ENCODE measurements at regions not wholly inside any gene's neighbourhood (a gene's known extent, or its start where the extent isn't known, plus 50 kb on each side); places are given as distances from the start of the nearest gene placed in this dataset.
A peak's percentile ranks its signal among the peaks of the same experiment; 100 is the strongest.

DNA sequence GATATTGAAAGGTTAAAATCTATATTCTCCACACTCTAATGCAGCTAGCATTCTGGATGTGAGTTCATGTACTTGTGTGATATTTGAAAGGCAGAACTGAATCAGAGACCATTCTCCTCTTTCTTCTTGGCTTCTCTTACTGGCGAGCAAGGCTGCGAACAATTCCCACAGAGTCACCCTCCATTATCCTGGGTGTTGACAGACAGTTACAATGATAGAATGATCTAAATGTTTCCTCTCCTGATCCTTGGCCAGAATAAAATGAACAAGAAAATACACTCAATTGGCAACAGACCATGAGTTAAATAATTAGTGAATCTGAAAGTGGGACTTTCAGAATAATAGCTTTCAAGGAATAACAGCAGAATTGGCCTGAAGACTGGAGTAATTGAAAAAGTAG, 342.8 kb downstream of the RAPGEF2 start:
- no peak for DNase-seq

DNA sequence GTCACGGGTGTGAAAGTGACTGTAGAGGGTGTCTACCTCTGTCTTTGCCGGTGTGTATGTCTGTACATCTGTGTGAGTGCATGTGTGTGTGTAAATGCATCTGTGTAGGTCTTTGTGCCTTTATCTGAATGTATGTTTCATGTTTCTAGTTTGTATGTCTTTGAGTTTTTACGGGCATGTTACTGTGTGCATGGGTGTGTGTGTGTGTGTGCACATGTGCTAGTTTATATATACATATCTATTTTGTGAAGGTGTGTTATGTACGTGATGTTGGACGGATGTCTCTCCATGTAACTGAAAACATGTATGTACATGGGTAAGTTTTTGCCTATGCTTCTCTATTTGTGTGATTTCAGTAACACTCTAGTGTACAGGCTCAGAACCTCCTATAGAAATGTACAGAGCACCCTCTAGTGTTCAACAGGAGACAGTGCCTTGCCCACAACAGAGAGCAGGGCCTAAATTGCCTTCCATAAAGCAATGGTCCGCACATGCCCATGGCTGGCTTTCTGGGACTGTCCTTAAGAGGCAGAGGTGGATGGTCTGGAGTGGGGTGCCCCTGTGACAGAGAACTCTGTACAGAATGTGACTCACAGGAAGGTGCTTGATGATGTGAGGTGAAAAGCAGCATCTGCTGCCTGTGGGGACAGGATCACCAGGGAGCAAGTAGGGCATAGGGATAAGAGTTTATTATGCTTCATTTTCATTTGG, 343.5 kb downstream of the RAPGEF2 start:
- peak; percentile 49 for DNase-seq

DNA sequence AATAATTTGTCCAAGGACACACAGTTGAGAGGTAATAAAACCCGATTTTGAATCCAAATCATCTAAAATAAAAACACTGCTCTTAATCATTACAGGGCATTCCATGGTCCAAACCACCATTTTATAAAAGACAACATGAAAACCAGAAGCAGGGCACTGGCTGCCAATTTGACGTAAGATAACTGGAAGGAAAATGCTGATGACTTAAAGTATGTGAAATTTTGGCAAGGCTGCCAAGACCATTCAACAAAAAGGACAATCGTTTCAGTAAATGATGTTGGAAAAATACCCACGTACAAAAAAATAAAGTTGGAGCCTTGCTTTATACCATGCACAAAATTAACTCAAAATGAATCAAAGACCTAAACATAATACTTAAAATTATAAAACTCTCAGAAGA, 344.4 kb downstream of the RAPGEF2 start:
- no peak for DNase-seq

DNA sequence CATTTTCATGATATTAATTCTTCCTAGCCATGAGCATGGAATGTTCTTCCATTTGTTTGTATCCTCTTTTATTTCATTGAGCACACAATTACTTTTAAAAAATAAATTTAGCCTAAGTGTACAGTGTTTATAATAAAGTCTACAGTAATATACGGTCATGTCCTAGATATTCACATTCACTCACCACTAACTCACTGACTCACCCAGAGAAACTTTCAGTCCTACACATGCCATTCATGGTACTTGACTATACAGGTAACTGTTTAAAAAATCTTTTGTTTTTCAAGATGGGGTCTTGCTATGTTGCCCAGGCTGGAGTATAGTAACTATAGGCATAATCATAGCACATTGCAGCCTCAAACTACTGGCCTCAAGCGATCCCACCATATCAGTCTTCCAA, 348.1 kb downstream of the RAPGEF2 start:
- no peak for DNase-seq

DNA sequence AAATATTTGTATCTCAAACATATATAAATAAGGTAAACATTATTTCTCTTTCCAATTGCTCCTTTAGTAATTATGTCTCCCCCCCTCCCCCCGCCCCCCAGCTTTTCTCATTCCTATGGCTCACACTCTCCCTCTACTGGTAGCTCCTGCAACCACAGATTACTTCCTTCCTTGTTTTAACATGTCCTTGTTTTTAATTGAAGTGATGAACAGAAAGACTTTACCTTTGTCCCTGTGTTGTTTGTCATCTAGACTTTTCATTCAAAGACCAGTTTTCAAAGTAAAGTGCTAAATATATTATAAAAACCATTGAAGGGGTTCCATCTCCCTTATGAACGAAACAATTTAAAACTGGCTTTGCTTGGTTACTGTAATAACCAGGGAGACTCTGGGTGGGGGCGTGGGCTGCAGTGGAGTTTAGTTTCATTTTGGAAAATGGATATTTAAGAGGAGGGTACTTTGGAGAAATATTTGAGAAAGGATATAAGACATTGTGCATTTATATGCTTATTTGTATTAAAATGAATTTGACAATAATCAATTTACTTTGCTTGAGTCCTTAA, 352.9 kb downstream of the RAPGEF2 start:
- peak; percentile 2 for DNase-seq

DNA sequence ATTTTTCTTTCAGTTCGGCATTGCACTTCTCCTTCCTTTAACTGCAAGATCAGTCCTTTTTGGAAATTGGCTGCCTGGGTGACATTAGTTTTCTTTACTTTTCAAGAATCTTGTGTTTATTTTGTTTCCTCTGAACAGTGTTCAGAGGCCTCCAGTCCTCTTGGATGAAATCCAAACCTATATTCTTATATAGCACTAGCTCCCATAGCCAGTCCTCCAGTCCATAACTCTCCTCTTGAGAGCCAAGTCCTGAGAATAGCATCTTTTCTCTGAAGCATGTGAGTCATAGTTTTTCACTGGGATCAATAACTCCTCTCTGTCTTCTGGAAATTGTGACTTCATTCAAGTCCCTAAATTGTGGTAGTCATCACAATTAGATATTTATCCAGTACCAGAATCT, 357.5 kb downstream of the RAPGEF2 start:
- no peak for DNase-seq

DNA sequence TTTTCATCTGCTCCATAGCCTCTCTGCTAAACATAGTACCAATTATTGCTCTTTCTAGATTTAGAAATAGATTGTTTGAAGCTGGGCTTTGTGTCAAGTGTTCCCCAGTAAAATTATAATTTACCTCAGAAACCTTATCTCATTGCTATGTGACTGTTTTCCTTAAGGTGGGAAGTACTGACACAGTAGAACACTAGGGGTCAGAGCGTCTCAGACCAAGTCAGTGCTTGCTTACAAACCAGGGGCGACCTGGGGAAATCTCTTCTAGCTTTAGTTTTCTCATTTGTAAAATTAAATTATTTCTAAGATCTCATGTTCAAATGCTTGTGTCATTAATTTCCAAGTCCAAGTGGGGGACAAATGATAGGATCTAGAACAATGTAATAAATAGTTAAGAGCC, 360.4 kb downstream of the RAPGEF2 start:
- no peak for DNase-seq

DNA sequence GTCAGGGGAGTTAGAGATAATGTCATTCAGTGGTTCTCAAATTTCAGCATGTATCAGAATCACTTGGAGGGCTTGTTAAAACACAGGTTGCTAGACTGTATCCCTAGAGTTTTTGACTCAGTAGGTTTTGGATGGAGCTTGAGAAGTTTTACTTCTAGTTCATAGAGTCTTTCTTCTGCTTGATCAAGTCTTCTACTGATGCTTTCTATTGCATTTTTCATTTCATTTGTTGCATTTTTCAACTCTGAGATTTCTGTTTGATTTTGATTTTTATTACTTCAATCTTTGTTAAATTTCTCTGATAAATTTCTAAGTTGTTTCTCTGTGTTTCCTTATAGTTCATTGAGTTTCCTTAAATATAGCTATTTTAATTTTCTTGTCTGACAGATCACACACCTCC, 361.4 kb downstream of the RAPGEF2 start:
- no peak for DNase-seq

DNA sequence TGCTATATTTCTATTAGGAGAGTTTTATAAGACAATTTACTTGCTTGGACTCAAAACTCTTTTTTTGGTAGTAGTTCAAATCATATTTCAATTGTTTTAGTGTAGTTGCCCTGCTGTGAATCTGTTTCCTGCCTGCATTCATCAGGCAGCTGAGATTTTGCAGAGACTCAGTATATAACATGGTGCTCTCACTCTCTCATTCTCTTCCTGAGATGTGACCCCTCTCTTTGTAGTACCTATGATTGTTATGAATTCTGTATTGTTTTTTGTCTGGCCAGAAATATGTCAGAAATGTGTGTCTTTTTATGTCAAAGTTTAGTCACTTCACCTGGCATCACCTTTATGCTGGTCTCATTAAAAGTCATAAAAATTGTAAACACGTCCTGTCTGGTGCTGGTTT, 374.0 kb downstream of the RAPGEF2 start:
- DNase-seq = no peak

DNA sequence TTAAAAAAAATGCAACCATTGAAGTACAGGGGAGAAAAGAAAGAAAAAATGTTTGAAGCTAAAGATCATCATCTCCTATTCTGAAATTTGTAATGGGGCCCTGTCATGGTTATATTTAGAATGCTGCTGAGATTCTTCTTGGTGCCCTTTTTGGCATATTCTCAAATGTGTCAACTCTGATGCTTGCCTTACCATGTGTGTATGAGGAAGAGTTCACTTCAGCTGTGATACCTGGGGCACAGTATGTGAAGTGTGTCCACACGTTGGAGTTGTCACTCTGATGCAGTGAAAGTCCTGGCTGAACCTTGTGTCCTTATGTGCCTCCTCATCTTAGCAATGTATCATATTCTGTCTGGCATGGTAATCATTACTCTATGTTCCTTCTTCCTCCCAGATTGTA, 377.9 kb downstream of the RAPGEF2 start:
- DNase-seq = no peak

DNA sequence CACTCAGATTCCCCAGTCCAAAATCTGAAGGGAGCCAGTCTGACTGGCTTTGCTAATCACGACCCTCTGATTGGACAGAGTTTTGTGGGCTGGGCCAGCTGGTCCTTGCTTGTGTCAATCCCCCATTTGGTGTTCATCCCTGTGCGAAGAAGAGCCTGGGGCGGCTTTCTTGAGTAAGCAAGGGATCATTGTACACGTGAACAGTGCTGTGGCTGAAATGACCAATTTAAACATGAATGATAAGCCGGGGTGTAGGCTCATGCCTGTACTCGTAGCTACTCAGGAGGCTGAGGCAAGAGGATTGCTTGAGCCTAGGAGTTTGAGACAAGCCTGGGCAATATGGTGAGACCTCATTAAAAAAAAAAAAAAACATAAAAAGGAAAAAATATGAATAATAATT, 379.1 kb downstream of the RAPGEF2 start:
- DNase-seq = no peak

DNA sequence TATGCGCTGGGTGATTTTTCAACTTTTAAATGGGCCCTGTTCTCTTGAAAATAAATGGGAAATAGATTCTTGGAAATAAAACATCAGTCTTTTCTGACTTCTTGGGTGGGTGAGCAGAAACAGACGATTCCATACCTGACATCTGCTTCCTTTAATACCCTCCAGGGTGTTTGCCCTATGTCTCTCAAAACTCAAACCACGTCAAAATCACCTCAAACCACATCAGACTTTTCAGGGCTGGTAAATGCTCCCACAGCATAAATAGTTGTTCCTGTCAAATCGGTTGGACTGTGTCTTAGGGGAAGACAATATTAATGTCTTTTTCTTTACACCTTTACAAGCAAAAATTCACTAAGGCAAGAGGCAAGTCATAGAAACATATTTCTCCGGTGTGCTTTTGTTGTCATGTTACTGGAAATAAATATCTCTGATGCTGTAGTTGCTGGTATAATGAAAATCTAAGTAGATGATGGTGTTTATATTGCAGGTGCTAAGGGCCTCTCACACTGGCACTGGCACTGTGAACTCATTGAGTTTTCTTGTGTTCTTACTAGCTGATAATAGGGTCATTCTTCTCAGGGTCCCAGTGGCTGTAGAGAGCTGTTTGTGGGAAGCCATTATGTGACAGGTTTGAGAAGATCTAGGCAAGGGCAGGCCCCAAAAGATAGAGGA, 380.4 kb downstream of the RAPGEF2 start:
- peak; percentile 39 for DNase-seq

DNA sequence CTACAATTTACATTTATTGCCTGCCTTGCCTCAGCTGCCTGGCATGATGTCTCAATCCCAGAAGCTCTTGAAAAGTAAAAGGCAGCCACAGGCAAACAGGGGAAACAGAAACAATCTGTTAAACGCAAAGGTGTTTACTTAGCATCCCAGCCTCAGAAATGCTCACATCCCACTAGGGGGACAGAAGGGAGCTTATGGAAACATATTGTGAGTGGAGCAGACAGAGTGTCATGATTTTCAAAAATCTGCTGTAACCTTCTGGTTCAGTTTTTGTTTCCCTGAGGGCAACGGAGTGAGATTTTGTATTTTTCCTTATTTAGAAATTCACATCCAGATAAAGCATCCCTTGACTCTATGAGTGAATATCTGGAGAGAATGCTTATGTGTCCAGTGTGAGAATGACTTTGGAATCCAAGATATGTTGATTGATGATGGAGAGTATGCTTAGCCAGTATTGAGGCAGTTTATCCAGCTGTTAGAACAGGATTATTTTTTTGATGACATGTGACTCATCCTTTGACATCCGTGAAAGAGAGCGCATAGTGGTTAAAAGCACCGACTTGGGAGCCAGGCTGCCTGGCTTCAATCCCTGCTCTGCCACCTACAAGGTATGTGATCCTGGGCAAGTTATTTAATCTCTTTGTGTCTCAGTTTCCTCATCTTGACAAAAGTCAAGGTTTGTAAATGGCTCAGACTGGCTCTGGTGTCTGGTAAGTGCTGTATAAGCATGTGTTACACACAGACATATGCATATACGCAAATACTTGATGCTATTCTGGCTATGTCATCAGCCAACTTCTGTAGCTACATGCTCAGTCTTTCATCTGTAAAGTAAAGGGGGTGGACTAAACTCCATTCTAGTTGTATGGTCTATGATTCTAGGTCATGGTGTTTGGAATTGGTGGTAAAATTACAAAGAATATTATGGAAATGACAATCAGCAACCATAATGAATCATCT, 381.2 kb downstream of the RAPGEF2 start:
- DNase-seq = peak; percentile 39

DNA sequence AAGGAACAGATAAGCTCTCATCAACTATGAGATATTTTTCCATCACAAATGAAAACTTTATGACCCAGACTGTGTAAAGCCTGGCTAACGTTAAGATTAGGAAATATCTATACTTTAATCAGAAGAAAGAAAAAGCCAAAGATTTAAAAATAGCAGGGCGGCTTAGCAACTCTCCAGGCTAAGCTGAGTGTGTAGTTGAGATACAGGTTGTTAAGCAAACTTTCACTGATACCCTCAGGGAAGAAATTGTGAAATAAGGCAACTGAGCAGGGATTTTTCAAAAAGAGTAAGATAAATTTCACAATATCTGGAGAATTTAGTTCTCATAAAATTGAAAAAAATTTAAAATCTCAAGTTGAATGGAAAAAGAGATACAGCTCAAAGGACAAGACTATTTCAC, 382.0 kb downstream of the RAPGEF2 start:
- no peak for DNase-seq

DNA sequence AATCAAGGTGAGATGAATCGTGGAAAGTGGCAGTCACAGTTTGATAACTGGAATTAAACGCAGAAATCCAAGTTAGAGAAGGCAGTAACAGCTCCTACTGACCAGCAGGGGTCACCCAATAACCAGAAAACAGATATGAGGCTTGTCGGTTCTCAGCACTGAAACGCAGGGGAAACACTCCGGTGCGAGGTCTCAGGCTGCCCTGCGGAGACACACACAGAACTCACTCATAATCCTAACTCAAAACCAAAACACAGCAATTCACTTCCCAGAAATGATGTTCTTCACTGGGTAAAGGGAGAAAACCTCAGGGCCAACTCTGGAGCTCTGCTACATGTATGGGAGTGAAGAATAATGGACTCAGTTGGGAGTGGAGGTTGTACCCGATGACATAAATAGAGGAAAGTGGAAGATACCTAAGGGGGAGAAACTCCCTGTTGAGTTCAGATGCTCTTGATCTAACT, 384.4 kb downstream of the RAPGEF2 start:
- peak; percentile 57 for DNase-seq

DNA sequence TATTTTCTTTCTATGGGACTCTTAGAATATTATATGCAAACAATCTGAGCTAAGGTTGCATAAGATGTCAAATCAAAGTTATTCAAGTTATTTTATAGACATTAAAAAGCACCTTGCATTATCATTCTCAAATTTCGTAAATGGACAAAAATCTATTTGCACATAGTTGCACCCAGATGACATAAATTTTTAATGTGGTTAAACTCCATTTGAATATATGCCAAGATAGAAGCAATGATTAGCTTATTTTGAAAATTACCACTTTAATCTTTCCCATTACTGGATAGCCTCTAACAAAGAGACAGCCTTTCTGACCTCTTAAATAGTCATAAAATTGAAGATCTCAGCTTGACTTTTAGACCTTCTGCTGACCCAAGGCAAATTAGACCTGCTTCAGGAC, 386.8 kb downstream of the RAPGEF2 start:
- no peak for DNase-seq

DNA sequence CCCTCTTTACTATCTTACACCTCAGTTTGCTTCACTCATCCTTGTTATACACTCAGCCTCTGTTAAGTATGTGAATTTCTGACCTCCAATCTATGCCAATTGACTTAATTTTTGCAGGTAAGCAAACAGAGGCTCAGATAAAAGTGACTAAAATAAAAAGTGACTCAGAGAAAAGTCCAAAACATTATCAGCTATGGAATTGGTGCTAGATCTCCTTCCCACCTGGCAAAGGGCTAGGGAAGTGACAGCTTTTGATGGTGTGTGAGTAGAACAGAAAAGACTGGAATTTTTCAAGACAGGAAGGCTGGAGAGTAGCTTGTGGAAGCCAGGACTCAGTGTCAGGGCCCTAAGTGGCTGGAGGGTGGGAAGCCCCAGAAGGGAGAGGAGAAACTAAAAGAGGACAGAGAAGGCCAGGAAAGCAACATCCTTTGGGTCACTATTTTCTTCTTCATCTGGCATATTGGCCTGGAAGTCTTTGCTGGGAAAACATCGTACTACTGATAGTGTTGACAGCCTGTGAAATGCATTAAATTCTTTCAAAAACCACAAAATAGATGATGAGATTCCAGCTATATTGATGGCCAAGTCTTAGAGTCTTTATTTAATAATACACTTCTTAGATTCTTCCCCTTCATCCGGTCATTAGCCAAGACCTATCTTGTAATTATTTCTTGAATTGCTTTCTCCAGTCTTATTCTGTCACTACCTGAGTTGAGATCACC, 392.8 kb downstream of the RAPGEF2 start:
- no peak for DNase-seq

DNA sequence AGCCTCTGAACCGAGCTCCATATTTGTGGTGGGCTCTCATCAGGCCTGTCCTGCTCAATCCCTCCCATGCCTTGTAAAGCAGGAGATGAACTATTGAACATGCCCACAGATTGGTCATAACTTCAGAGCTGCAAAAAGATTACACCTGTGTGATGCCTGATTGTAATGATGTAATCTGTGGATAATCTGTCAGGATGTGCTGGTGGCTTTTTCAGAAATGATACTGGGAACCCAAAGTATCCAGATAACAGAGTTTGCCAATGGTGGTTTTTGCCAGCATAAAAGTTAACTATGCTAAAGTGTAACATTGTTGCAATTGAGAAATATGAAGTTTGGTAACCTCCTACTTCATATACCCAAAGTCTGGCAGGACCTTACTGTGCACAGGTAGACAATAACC, 393.4 kb downstream of the RAPGEF2 start:
- no peak for DNase-seq

DNA sequence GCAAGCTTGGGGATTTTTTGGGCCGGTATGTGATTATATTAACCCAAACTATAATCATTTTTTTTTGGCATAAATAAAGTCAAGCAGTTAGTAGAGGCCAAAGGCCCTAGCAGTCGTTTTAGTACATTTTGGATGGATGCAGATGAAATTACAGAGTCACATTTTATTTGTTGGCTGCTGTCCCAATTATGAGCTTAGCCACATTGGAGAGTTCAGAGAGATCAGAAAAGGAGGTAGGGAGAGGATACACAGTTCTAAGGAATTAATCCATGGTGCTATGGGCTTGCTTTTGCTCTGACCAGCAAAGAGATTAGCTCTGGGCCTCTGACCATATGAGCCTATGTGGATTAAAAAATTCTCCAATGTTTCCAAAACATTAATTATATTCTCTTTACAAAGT, 395.1 kb downstream of the RAPGEF2 start:
- DNase-seq = no peak

DNA sequence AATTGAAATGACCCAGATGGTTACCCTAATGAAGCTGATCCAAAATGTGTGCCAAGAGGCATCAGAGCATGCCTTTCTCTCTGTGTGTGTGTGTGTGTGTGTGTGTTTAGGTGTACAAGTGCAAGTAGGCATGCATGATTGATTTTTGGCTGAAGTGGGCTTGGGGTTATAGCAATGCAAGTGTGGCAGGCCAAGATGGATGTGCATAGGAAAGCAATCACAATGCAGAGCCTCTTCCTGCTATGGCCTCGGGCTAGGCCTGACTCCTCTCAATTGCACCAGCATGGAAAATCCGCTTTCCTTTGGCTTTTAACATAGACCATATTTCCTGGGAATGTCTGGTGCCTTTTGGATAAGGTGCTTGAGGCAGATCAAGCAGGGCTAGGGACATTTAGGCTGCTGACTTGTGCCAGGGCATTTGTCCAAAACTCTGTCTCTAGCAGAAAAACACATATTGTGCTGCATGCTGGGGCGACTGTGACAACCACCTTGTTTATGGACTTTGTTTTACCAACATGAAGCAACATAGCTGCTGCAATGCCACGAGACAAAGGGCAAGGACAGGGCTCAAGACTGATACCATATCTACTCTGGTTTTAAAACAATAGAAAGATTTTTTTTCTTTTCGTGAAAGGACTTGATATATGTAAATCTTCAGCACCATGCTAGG, 395.7 kb downstream of the RAPGEF2 start:
- DNase-seq = peak; percentile 2

DNA sequence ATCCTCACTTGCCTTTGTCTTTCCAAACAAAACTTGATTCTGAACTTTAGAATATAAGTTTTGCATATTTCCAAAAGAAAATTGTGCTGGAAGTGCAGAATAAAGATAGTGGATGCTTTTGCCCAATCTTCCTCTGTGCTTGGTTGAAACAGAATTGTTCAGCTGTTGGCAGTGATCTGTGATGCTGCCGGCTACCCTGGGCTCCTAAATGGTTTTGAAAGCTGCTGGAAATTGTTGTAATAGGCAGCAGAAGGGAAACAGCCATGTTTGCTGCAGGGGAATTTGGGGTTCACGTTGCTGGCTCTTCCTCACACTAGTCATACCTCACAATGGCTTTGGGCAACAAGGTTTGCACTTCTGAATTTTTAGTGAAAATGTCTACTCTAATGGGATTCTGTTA, 398.0 kb downstream of the RAPGEF2 start:
- DNase-seq = no peak

Measured in NCI-H345 (cell line).